ENCODE measurements at regions not wholly inside any gene's neighbourhood (a gene's known extent, or its start where the extent isn't known, plus 50 kb on each side); places are given as distances from the start of the nearest gene placed in this dataset.

- Histone ChIP-seq H3K27ac (ENCODE audit: low read depth in 1 of 2, low read length in 2 of 2) (no peak overlapping the region), H3K36me3 (ENCODE audit: insufficient read depth, low read length) (no peaks in the 10 kb centered on the region), H3K4me1 (ENCODE audit: insufficient read depth, low read length) (peaks cover 2% of the 10 kb centered on the region), H3K4me3 (ENCODE audit: low read length) (no peak overlapping the region), H3K27me3 (ENCODE audit: control insufficient read depth in 1 of 2, insufficient read depth in 2 of 2, low read length in 2 of 2) (peaks cover 0 to 3% of the 10 kb centered on the region in 2 experiments), H3K9me3 (ENCODE audit: control insufficient read depth in 1 of 2, insufficient read depth in 1 of 2, low read length in 2 of 2) (no peaks in the 10 kb centered on the region)
- TF ChIP-seq, protein P1, sequence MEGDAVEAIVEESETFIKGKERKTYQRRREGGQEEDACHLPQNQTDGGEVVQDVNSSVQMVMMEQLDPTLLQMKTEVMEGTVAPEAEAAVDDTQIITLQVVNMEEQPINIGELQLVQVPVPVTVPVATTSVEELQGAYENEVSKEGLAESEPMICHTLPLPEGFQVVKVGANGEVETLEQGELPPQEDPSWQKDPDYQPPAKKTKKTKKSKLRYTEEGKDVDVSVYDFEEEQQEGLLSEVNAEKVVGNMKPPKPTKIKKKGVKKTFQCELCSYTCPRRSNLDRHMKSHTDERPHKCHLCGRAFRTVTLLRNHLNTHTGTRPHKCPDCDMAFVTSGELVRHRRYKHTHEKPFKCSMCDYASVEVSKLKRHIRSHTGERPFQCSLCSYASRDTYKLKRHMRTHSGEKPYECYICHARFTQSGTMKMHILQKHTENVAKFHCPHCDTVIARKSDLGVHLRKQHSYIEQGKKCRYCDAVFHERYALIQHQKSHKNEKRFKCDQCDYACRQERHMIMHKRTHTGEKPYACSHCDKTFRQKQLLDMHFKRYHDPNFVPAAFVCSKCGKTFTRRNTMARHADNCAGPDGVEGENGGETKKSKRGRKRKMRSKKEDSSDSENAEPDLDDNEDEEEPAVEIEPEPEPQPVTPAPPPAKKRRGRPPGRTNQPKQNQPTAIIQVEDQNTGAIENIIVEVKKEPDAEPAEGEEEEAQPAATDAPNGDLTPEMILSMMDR (IDR thresholded peaks at IDR 0.05) = no peak
- no peak for ATAC-seq (ENCODE audit: poor library complexity)
- ChIA-PET POLR2A (no interaction called here), CTCF (no interaction called here)
- DNase-seq = no peak
- intact Hi-C loops (cut with DNase I, micrococcal nuclease) = no loop called here
- no peaks in the 10 kb centered on the region for H3K9me3 Mint-ChIP-seq
- no peak overlapping the region for H3K27ac Mint-ChIP-seq
- no peaks in the 10 kb centered on the region for H3K36me3 Mint-ChIP-seq (ENCODE audit: low read depth)
- H3K4me3 Mint-ChIP-seq = no peak overlapping the region
- peaks cover 6% of the 10 kb centered on the region for H3K4me1 Mint-ChIP-seq (ENCODE audit: low read depth)
- no peaks in the 10 kb centered on the region for H3K27me3 Mint-ChIP-seq
Observed at GRCh38 chr2:239521518-239521815, 120.6 kb upstream of the HDAC4 start.

GRCh38 chr2:239520811-239521517, 120.1 kb upstream of the HDAC4 start:
- Mint-ChIP-seq H3K27ac (no peak overlapping the region), H3K27me3 (no peaks in the 10 kb centered on the region), H3K4me1 (ENCODE audit: low read depth) (peaks cover 6% of the 10 kb centered on the region), H3K9me3 (no peaks in the 10 kb centered on the region), H3K36me3 (ENCODE audit: low read depth) (no peaks in the 10 kb centered on the region), H3K4me3 (no peak overlapping the region)
- TF ChIP-seq, protein P1 (IDR thresholded peaks at IDR 0.05) = no peak
- Histone ChIP-seq H3K27me3 (ENCODE audit: control insufficient read depth in 1 of 2, insufficient read depth in 2 of 2, low read length in 2 of 2) (peaks cover 0 to under 1% of the 10 kb centered on the region in 2 experiments), H3K4me3 (ENCODE audit: low read length) (no peak overlapping the region), H3K27ac (ENCODE audit: low read depth in 1 of 2, low read length in 2 of 2) (no peak overlapping the region), H3K36me3 (ENCODE audit: insufficient read depth, low read length) (no peaks in the 10 kb centered on the region), H3K9me3 (ENCODE audit: control insufficient read depth in 1 of 2, insufficient read depth in 1 of 2, low read length in 2 of 2) (no peaks in the 10 kb centered on the region), H3K4me1 (ENCODE audit: insufficient read depth, low read length) (peaks cover 2% of the 10 kb centered on the region)
- no peak for DNase-seq
- ATAC-seq (ENCODE audit: poor library complexity) = no peak
- POLR2A ChIA-PET = no interaction called here
- intact Hi-C loops (cut with DNase I, micrococcal nuclease) = no loop called here
- CTCF ChIA-PET = no interaction called here

DNA sequence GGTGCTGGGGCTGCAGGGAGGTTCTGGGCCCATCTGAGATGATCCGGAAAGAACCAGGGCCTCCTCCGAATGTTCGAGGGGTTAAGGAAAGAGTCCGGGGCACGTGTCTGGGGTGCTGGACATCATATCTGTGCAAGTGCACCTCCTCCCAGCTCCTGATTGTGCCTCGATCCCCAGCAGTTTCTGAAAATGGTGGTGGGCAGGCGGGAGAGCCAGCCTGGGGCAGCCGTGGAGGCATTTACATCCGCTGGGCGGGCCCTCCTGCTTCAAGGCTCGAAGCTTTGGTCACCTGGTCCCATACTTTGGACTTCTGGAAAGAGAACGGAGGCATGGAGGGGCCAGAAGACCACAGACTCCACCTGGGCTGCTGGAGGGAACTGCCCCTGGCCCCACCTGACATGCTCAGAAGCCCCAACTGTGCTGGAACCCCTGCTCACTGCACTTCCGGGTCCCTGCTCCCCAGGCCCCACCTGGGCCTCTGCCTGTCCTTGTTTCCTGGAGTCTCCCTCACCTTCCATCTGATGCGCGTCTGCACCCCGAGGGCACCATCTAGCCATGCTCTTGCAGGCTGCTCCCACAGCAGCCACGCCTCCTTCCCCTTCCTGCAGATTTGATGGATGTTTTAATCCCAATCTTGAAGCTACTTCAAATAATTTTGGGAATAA, 119.2 kb upstream of the HDAC4 start:
- intact Hi-C loops (cut with DNase I, micrococcal nuclease) = no loop called here
- peaks cover 2% of the 10 kb centered on the region for H3K4me1 ChIP-seq (ENCODE audit: insufficient read depth, low read length)
- ChIA-PET CTCF (no interaction called here), POLR2A (no interaction called here)
- TF ChIP-seq, protein P1 (IDR thresholded peaks at IDR 0.05) = no peak
- Mint-ChIP-seq H3K9me3 (no peaks in the 10 kb centered on the region), H3K36me3 (ENCODE audit: low read depth) (no peaks in the 10 kb centered on the region), H3K27ac (no peak overlapping the region), H3K4me3 (no peak overlapping the region), H3K4me1 (ENCODE audit: low read depth) (peaks cover 6% of the 10 kb centered on the region), H3K27me3 (no peaks in the 10 kb centered on the region)
- H3K4me3 ChIP-seq (ENCODE audit: low read length) = no peak overlapping the region
- H3K9me3 ChIP-seq (ENCODE audit: control insufficient read depth in 1 of 2, insufficient read depth in 1 of 2, low read length in 2 of 2) = no peaks in the 10 kb centered on the region
- ATAC-seq (ENCODE audit: poor library complexity) (no peak), DNase-seq (no peak)
- H3K36me3 ChIP-seq (ENCODE audit: insufficient read depth, low read length) = no peaks in the 10 kb centered on the region
- peaks cover 0 to under 1% of the 10 kb centered on the region in 2 experiments for H3K27me3 ChIP-seq (ENCODE audit: control insufficient read depth in 1 of 2, insufficient read depth in 2 of 2, low read length in 2 of 2)
- H3K27ac ChIP-seq (ENCODE audit: low read depth in 1 of 2, low read length in 2 of 2) = no peak overlapping the region
